ENCODE measurements at regions not wholly inside any gene's neighbourhood (a gene's known extent, or its start where the extent isn't known, plus 50 kb on each side); places are given as distances from the start of the nearest gene placed in this dataset.
A peak's percentile ranks its signal among the peaks of the same experiment; 100 is the strongest.

- TF ChIP-seq CTCF (IDR thresholded peaks at IDR 0.05; ENCODE audit: insufficient read depth, low read depth, low read length) = no peak
- DNase-seq (ENCODE audit: low read depth) = no peak
Measured at GRCh38 chr2:172169611-172170010, 66.9 kb upstream of the DLX2 start.

GRCh38 chr2:172172513-172173173, 69.9 kb upstream of the DLX2 start:
- H3K4me3 ChIP-seq (ENCODE audit: low read depth, low read length) = peak overlapping the region; percentile 64
- DNase-seq (ENCODE audit: low read depth) = peak; percentile 45
- TF ChIP-seq CTCF (IDR thresholded peaks at IDR 0.05; ENCODE audit: insufficient read depth, low read depth, low read length) = peak; percentile 73

More at GRCh38 chr2:172169611-172170010, 66.9 kb upstream of the DLX2 start:
- no peak overlapping the region for H3K4me3 ChIP-seq (ENCODE audit: low read depth, low read length)

GRCh38 chr2:172173174-172173706, 70.5 kb upstream of the DLX2 start:
- TF ChIP-seq CTCF (IDR thresholded peaks at IDR 0.05; ENCODE audit: insufficient read depth, low read depth, low read length) = no peak
- H3K4me3 ChIP-seq (ENCODE audit: low read depth, low read length) = peak overlapping the region; percentile 64

GRCh38 chr2:172177581-172177980, 74.9 kb upstream of the DLX2 start:
- DNase-seq (ENCODE audit: low read depth) = no peak
- H3K4me3 ChIP-seq (ENCODE audit: low read depth, low read length) = no peak overlapping the region
- no peak for TF ChIP-seq CTCF (IDR thresholded peaks at IDR 0.05; ENCODE audit: insufficient read depth, low read depth, low read length)

More at GRCh38 chr2:172173174-172173706, 70.5 kb upstream of the DLX2 start:
- no peak for DNase-seq (ENCODE audit: low read depth)

GRCh38 chr2:172177996-172178395, 75.3 kb upstream of the DLX2 start:
- no peak for TF ChIP-seq CTCF (IDR thresholded peaks at IDR 0.05; ENCODE audit: insufficient read depth, low read depth, low read length)
- no peak for DNase-seq (ENCODE audit: low read depth)
- no peak overlapping the region for H3K4me3 ChIP-seq (ENCODE audit: low read depth, low read length)

GRCh38 chr2:172179045-172179701, 76.5 kb upstream of the DLX2 start:
- no peak for TF ChIP-seq CTCF (IDR thresholded peaks at IDR 0.05; ENCODE audit: insufficient read depth, low read depth, low read length)
- no peak for DNase-seq (ENCODE audit: low read depth)
- no peak overlapping the region for H3K4me3 ChIP-seq (ENCODE audit: low read depth, low read length)

All from fibroblast of villous mesenchyme (primary cell).